BJ (cell line): ENCODE measurements at regions not wholly inside any gene's neighbourhood (a gene's known extent, or its start where the extent isn't known, plus 50 kb on each side); places are given as distances from the start of the nearest gene placed in this dataset.

Source experiments
- CTCF ChIA-PET: fragments of 350-600 bp; formaldehyde crosslinking; extraction: SDS; loops from one replicate; lab custom pipeline; 2021; ENCODE audit warnings: antibody characterized with exemption, inconsistent platforms; lab: Yijun Ruan, JAX
- POLR2A ChIA-PET: fragments of 300-600 bp; sonication (Branson Sonifier 250); formaldehyde crosslinking; extraction: SDS; loops from one replicate; lab custom pipeline; 2021; ENCODE audit warnings: antibody characterized with exemption; lab: Charles Lee
- DNase-seq: peaks from one replicate; pipeline ENCODE4 v3.0.0-alpha.2; 2011; ENCODE audit warnings: low read depth
- H3K27me3 ChIP-seq: 2 replicates; pipeline ENCODE4 v1.6.0; 2011; ENCODE audit warnings: low read length; ENCODE audit not compliant: control insufficient read depth, insufficient read depth
- H3K36me3 ChIP-seq: 2 replicates; pipeline ENCODE4 v1.5.1; 2011; ENCODE audit warnings: low read length; ENCODE audit not compliant: control insufficient read depth, insufficient read depth
- H3K4me3 ChIP-seq: 2 replicates; pipeline ENCODE4 v1.5.1; 2011; ENCODE audit warnings: low read depth, mild to moderate bottlenecking, control low read depth, low read length
- CTCF ChIP-seq: IDR thresholded peaks from 2 replicates; pipeline ENCODE4 v1.5.1; 2011; ENCODE audit warnings: low read depth, mild to moderate bottlenecking, control low read depth, inconsistent platforms, low read length, moderate library complexity; ENCODE audit not compliant: insufficient read depth

GRCh38 chr1:47705517-47706130, 267.8 kb downstream of the FOXD2 start:
- Histone ChIP-seq H3K4me3 (no peak overlapping the region), H3K27me3 (peaks cover 26% of the 10 kb centered on the region), H3K36me3 (no peaks in the 10 kb centered on the region)
- CTCF ChIA-PET = interaction anchor here (0.7 to 16.3 kb wide), 6 partner anchors 10 to 317 kb away, joined by 4 to 167 read pairs (median 4); partner anchors contain the start of gene FOXD2
- POLR2A ChIA-PET = no interaction called here
- TF ChIP-seq CTCF = no peak
- no peak for DNase-seq

GRCh38 chr1:47707503-47707902, 269.7 kb downstream of the FOXD2 start:
- POLR2A ChIA-PET = no interaction called here
- peaks cover 36% of the 10 kb centered on the region for H3K27me3 ChIP-seq
- no peak for TF ChIP-seq CTCF

GRCh38 chr1:47708019-47708535, 270.2 kb downstream of the FOXD2 start:
- no peak for TF ChIP-seq CTCF
- ChIA-PET POLR2A (no interaction called here), CTCF (interaction anchor here (1.6 to 16.3 kb wide), 4 partner anchors 9 to 276 kb away, joined by 3 to 167 read pairs (median 39); partner anchors contain the start of gene FOXD2)
- no peaks in the 10 kb centered on the region for H3K36me3 ChIP-seq
- DNase-seq = no peak
- H3K4me3 ChIP-seq = no peak overlapping the region
- H3K27me3 ChIP-seq = peaks cover 36% of the 10 kb centered on the region

More at GRCh38 chr1:47707503-47707902, 269.7 kb downstream of the FOXD2 start:
- no peak overlapping the region for H3K4me3 ChIP-seq
- CTCF ChIA-PET = interaction anchor here (0.5 to 16.3 kb wide), 5 partner anchors 19 to 528 kb away, joined by 3 to 167 read pairs (median 32); partner anchors contain the start of gene FOXD2
- DNase-seq = no peak
- H3K36me3 ChIP-seq = no peaks in the 10 kb centered on the region

GRCh38 chr1:47708658-47709018, 270.8 kb downstream of the FOXD2 start:
- ChIA-PET POLR2A (no interaction called here), CTCF (interaction anchor here (1.1 to 16.3 kb wide), 10 partner anchors 9 to 325 kb away, joined by 3 to 167 read pairs (median 20); partner anchors contain the start of gene FOXD2)
- peaks cover 36% of the 10 kb centered on the region for H3K27me3 ChIP-seq
- no peaks in the 10 kb centered on the region for H3K36me3 ChIP-seq
- DNase-seq = no peak
- TF ChIP-seq CTCF = no peak
- H3K4me3 ChIP-seq = no peak overlapping the region

GRCh38 chr1:47709019-47709871, 271.4 kb downstream of the FOXD2 start:
- TF ChIP-seq CTCF = peak; percentile 46
- no peak for DNase-seq
- ChIA-PET POLR2A (no interaction called here), CTCF (interaction anchor here (0.6 to 16.3 kb wide), 19 partner anchors 10 to 531 kb away, joined by 3 to 167 read pairs (median 5); partner anchors contain the start of gene FOXD2)
- H3K36me3 ChIP-seq = no peaks in the 10 kb centered on the region
- peaks cover 36% of the 10 kb centered on the region for H3K27me3 ChIP-seq
- H3K4me3 ChIP-seq = peak overlapping the region; percentile 20
